ENCODE measurements at regions not wholly inside any gene's neighbourhood (a gene's known extent, or its start where the extent isn't known, plus 50 kb on each side); places are given as distances from the start of the nearest gene placed in this dataset.

- no peak for TF ChIP-seq CREB1 (CRISPR knock-in tag; IDR thresholded peaks at IDR 0.05; ENCODE audit: low read depth)
- TF ChIP-seq STAT1 (IDR thresholded peaks at IDR 0.05; ENCODE audit: unreplicated experiment): no peak
- no peak for TF ChIP-seq ETS1 (IDR thresholded peaks at IDR 0.05)
- TF ChIP-seq ZNF462 (CRISPR knock-in tag; IDR thresholded peaks at IDR 0.05): no peak
Observed at GRCh38 chr5:110115503-110115902, 425.8 kb downstream of the MAN2A1 start (continued).

GRCh38 chr5:110116539-110116938 is 426.8 kb downstream of the MAN2A1 start:
- H3K9me3 Mint-ChIP-seq: peaks cover 12% of the 10 kb centered on the region
- Histone ChIP-seq H3K4me1 (ENCODE audit: insufficient read depth) (no peaks in the 10 kb centered on the region), H4K20me1 (replicated peaks; ENCODE audit: insufficient read depth) (no peaks in the 10 kb centered on the region), H3K4me2 (no peak overlapping the region), H3K27me3 (ENCODE audit: insufficient read depth) (no peaks in the 10 kb centered on the region), H3K79me2 (replicated peaks; ENCODE audit: insufficient read depth) (no peaks in the 10 kb centered on the region), H3K36me3 (ENCODE audit: insufficient read depth) (no peaks in the 10 kb centered on the region), H3K9me2 (ENCODE audit: insufficient read depth) (peaks cover 14% of the 10 kb centered on the region; the same call in 1 of the 2 replicates), H2AFZ (no peak overlapping the region), H3F3A (replicated peaks; ENCODE audit: low read depth) (no peaks in the 10 kb centered on the region), H3K4me3 (no peak overlapping the region), H3K27ac (ENCODE audit: low read depth) (no peak overlapping the region)
- no peaks in the 10 kb centered on the region for H3K4me1 Mint-ChIP-seq
- DNase-seq (ENCODE audit: low spot score) (no peak), ATAC-seq (no peak)
- H3K4me3 Mint-ChIP-seq: no peak overlapping the region
- H3K36me3 Mint-ChIP-seq (ENCODE audit: low read depth): peaks cover 5% of the 10 kb centered on the region; the same call in 1 of the 3 replicates
- H3K27ac Mint-ChIP-seq: no peak overlapping the region
- H3K27me3 Mint-ChIP-seq (ENCODE audit: insufficient read depth, low read depth, poor library complexity): no peaks in the 10 kb centered on the region
- no peak for TF ChIP-seq EZH2 (IDR thresholded peaks at IDR 0.05; ENCODE audit: low read depth, unreplicated experiment)
- no peak for TF ChIP-seq ZNF114 (CRISPR knock-in tag; IDR thresholded peaks at IDR 0.05)
- no peak for TF ChIP-seq CREB1 (CRISPR knock-in tag; IDR thresholded peaks at IDR 0.05; ENCODE audit: low read depth)
- no peak for TF ChIP-seq ZNF331 (CRISPR knock-in tag; IDR thresholded peaks at IDR 0.05; ENCODE audit: low read depth)
- no peak for TF ChIP-seq JUNB (IDR thresholded peaks at IDR 0.05; ENCODE audit: unreplicated experiment)
- no peak for TF ChIP-seq ZNF462 (CRISPR knock-in tag; IDR thresholded peaks at IDR 0.05)

All from GM23338 (cell line).